ENCODE measurements at regions not wholly inside any gene's neighbourhood (a gene's known extent, or its start where the extent isn't known, plus 50 kb on each side); places are given as distances from the start of the nearest gene placed in this dataset.
A peak's percentile ranks its signal among the peaks of the same experiment; 100 is the strongest.
"Not testable (repeated sequence)": the region's sequence is repeated elsewhere in the genome, so short reads cannot be mapped to it uniquely, and the experiment has no call there.

- H3K27ac Mint-ChIP-seq (ENCODE audit: low read depth, unreplicated experiment) = no peak overlapping the region
- H3K27me3 Mint-ChIP-seq (ENCODE audit: insufficient read depth, unreplicated experiment) = no peaks in the 10 kb centered on the region
- H3K4me1 Mint-ChIP-seq (ENCODE audit: insufficient read depth, unreplicated experiment) = peaks cover 8% of the 10 kb centered on the region
- TF ChIP-seq CTCF (IDR thresholded peaks at IDR 0.05; ENCODE audit: unreplicated experiment) = peak; percentile 20
- ChIA-PET POLR2A (no interaction called here), CTCF (no interaction called here)
- no TSS peak for BruUV-seq (replicated peaks)
- intact Hi-C loops (cut with micrococcal nuclease) = no loop called here
- no peaks in the 10 kb centered on the region for H3K9me3 Mint-ChIP-seq (ENCODE audit: unreplicated experiment)
- DNase-seq (ENCODE audit: unreplicated experiment) = peak; percentile 33
- H3K36me3 Mint-ChIP-seq (ENCODE audit: insufficient read depth, unreplicated experiment) = no peaks in the 10 kb centered on the region
- no peak overlapping the region for H3K4me3 Mint-ChIP-seq (ENCODE audit: unreplicated experiment)
Observed at GRCh38 chr21:23131177-23131576, 2133.0 kb downstream of the NCAM2 start.

GRCh38 chr21:23138797-23139196 lies 2140.6 kb downstream of the NCAM2 start:
- peaks cover 12% of the 10 kb centered on the region for H3K9me3 Mint-ChIP-seq (ENCODE audit: unreplicated experiment)
- ChIA-PET CTCF (interaction anchor here (1.2 kb wide), 1 partner anchor 23 kb away, joined by 4 read pairs; no protein-coding TSS in a partner anchor), POLR2A (no interaction called here)
- no peak overlapping the region for H3K27ac Mint-ChIP-seq (ENCODE audit: low read depth, unreplicated experiment)
- intact Hi-C loops (cut with micrococcal nuclease) = no loop called here
- peak; percentile 24 for DNase-seq (ENCODE audit: unreplicated experiment)
- H3K4me3 Mint-ChIP-seq (ENCODE audit: unreplicated experiment) = no peak overlapping the region
- no TSS peak for BruUV-seq (replicated peaks)
- H3K4me1 Mint-ChIP-seq (ENCODE audit: insufficient read depth, unreplicated experiment) = no peaks in the 10 kb centered on the region
- no peaks in the 10 kb centered on the region for H3K27me3 Mint-ChIP-seq (ENCODE audit: insufficient read depth, unreplicated experiment)
- TF ChIP-seq CTCF (IDR thresholded peaks at IDR 0.05; ENCODE audit: unreplicated experiment) = no peak
- H3K36me3 Mint-ChIP-seq (ENCODE audit: insufficient read depth, unreplicated experiment) = no peaks in the 10 kb centered on the region

GRCh38 chr21:23152130-23152529 lies 2153.9 kb downstream of the NCAM2 start:
- no peaks in the 10 kb centered on the region for H3K9me3 Mint-ChIP-seq (ENCODE audit: unreplicated experiment)
- POLR2A ChIA-PET = interaction anchor here (1.0 to 1.1 kb wide), 4 partner anchors 9 to 58 kb away, joined by 3 to 4 read pairs (median 4); no protein-coding TSS in a partner anchor
- no peak overlapping the region for H3K4me3 Mint-ChIP-seq (ENCODE audit: unreplicated experiment)
- no TSS peak for BruUV-seq (replicated peaks)
- CTCF ChIA-PET = interaction anchor here (0.7 to 1.5 kb wide), 4 partner anchors 8 to 418 kb away, joined by 3 to 4 read pairs (median 3); no protein-coding TSS in a partner anchor
- no peaks in the 10 kb centered on the region for H3K27me3 Mint-ChIP-seq (ENCODE audit: insufficient read depth, unreplicated experiment)
- no peak for TF ChIP-seq CTCF (IDR thresholded peaks at IDR 0.05; ENCODE audit: unreplicated experiment)
- H3K27ac Mint-ChIP-seq (ENCODE audit: low read depth, unreplicated experiment) = no peak overlapping the region
- no peaks in the 10 kb centered on the region for H3K36me3 Mint-ChIP-seq (ENCODE audit: insufficient read depth, unreplicated experiment)
- intact Hi-C loops (cut with micrococcal nuclease) = no loop called here
- DNase-seq (ENCODE audit: unreplicated experiment) = peak; percentile 10
- no peaks in the 10 kb centered on the region for H3K4me1 Mint-ChIP-seq (ENCODE audit: insufficient read depth, unreplicated experiment)

GRCh38 chr21:23153842-23154241 lies 2155.6 kb downstream of the NCAM2 start:
- CTCF ChIA-PET; BruUV-seq (replicated peaks); H3K4me3 Mint-ChIP-seq (ENCODE audit: unreplicated experiment); H3K9me3 Mint-ChIP-seq (ENCODE audit: unreplicated experiment); intact Hi-C loops (cut with micrococcal nuclease); H3K4me1 Mint-ChIP-seq (ENCODE audit: insufficient read depth, unreplicated experiment); H3K27me3 Mint-ChIP-seq (ENCODE audit: insufficient read depth, unreplicated experiment); POLR2A ChIA-PET; H3K36me3 Mint-ChIP-seq (ENCODE audit: insufficient read depth, unreplicated experiment); DNase-seq (ENCODE audit: unreplicated experiment); H3K27ac Mint-ChIP-seq (ENCODE audit: low read depth, unreplicated experiment): not testable (repeated sequence)

- no peak overlapping the region for H3K4me3 Mint-ChIP-seq (ENCODE audit: unreplicated experiment)
- H3K4me1 Mint-ChIP-seq (ENCODE audit: insufficient read depth, unreplicated experiment) = no peaks in the 10 kb centered on the region
- POLR2A ChIA-PET = no interaction called here
- no peak overlapping the region for H3K27ac Mint-ChIP-seq (ENCODE audit: low read depth, unreplicated experiment)
- H3K9me3 Mint-ChIP-seq (ENCODE audit: unreplicated experiment) = no peaks in the 10 kb centered on the region
- no peak for DNase-seq (ENCODE audit: unreplicated experiment)
- BruUV-seq (replicated peaks) = no TSS peak
- no peaks in the 10 kb centered on the region for H3K27me3 Mint-ChIP-seq (ENCODE audit: insufficient read depth, unreplicated experiment)
- intact Hi-C loops (cut with micrococcal nuclease) = no loop called here
- CTCF ChIA-PET = no interaction called here
- H3K36me3 Mint-ChIP-seq (ENCODE audit: insufficient read depth, unreplicated experiment) = no peaks in the 10 kb centered on the region
- TF ChIP-seq CTCF (IDR thresholded peaks at IDR 0.05; ENCODE audit: unreplicated experiment) = no peak
Observed at GRCh38 chr21:23155281-23155680, 2157.1 kb downstream of the NCAM2 start.
